ENCODE measurements at regions not wholly inside any gene's neighbourhood (a gene's known extent, or its start where the extent isn't known, plus 50 kb on each side); places are given as distances from the start of the nearest gene placed in this dataset.

DNA sequence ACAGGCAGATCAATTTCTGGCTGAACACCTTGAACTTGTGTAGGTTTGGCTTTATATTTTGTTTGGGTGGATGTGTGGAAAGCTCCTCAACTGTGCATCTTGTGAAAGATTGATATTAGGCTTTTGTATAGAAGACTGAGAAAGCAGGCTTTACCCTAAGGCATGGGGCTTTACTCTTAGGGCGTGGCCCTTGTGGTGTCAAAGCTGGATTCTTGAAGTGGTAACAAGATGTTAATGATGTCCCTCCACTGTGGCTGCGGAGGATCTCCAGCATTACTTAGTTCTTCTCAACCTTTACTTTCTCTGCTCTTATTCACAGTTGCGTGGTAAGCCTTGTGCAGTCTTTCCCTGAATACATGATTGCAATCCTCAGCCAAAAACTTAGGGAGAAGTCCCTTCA is 54.1 kb upstream of the HECTD2 start (continued):
- TF ChIP-seq, protein P1, sequence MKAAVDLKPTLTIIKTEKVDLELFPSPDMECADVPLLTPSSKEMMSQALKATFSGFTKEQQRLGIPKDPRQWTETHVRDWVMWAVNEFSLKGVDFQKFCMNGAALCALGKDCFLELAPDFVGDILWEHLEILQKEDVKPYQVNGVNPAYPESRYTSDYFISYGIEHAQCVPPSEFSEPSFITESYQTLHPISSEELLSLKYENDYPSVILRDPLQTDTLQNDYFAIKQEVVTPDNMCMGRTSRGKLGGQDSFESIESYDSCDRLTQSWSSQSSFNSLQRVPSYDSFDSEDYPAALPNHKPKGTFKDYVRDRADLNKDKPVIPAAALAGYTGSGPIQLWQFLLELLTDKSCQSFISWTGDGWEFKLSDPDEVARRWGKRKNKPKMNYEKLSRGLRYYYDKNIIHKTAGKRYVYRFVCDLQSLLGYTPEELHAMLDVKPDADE (IDR thresholded peaks at IDR 0.05) = no peak
- TF ChIP-seq STAT1 (IDR thresholded peaks at IDR 0.05; ENCODE audit: unreplicated experiment) (no peak), EZH2 (IDR thresholded peaks at IDR 0.05; ENCODE audit: low read depth, unreplicated experiment) (no peak), CREB1 (CRISPR knock-in tag; IDR thresholded peaks at IDR 0.05; ENCODE audit: low read depth) (no peak), POLR2AphosphoS5 (IDR thresholded peaks at IDR 0.05; ENCODE audit: low read depth) (no peak)

DNA sequence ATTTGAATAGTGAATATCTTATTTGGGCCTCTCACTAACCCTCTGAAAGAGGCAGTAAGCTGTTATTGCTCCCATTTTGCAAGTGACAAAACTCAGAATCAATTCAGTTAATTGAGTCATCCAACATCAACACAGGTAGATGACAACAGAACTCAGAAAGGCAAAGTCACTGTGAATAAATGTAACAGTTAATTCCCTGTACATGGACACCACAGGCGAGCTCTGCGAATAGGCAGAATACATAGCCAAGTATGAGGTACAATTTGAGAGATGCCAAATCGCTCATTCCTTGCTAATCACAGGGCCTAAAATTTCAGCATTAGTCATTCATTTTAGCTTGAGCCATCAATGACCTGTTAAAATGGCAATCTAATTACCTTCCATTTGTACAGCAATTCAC is 52.6 kb upstream of the HECTD2 start:
- no peaks in the 10 kb centered on the region for H4K20me1 ChIP-seq (replicated peaks; ENCODE audit: insufficient read depth)
- no peaks in the 10 kb centered on the region for H3F3A ChIP-seq (replicated peaks; ENCODE audit: low read depth)
- H3K4me1 ChIP-seq (ENCODE audit: insufficient read depth) = no peaks in the 10 kb centered on the region
- Mint-ChIP-seq H3K27ac (no peak overlapping the region), H3K36me3 (ENCODE audit: low read depth) (no peaks in the 10 kb centered on the region), H3K4me1 (no peaks in the 10 kb centered on the region), H3K27me3 (ENCODE audit: insufficient read depth, low read depth, poor library complexity) (no peaks in the 10 kb centered on the region), H3K9me3 (no peaks in the 10 kb centered on the region), H3K4me3 (no peak overlapping the region)
- no peak overlapping the region for H3K4me3 ChIP-seq
- ATAC-seq (no peak), DNase-seq (ENCODE audit: low spot score) (no peak)
- no peak overlapping the region for H3K4me2 ChIP-seq
- H3K27ac ChIP-seq (ENCODE audit: low read depth) = no peak overlapping the region
- no peak overlapping the region for H2AFZ ChIP-seq
- no peaks in the 10 kb centered on the region for H3K9me2 ChIP-seq (ENCODE audit: insufficient read depth)
- H3K79me2 ChIP-seq (replicated peaks; ENCODE audit: insufficient read depth) = no peaks in the 10 kb centered on the region
- H3K36me3 ChIP-seq (ENCODE audit: insufficient read depth) = no peaks in the 10 kb centered on the region
- H3K27me3 ChIP-seq (ENCODE audit: insufficient read depth) = no peaks in the 10 kb centered on the region
- TF ChIP-seq STAT1 (IDR thresholded peaks at IDR 0.05; ENCODE audit: unreplicated experiment) (no peak), ZNF114 (CRISPR knock-in tag; IDR thresholded peaks at IDR 0.05) (no peak), CTCF (conservative IDR thresholded peaks at IDR 0.05; ENCODE audit: low read depth in 2 of 2) (no peak), ZNF462 (CRISPR knock-in tag; IDR thresholded peaks at IDR 0.05) (no peak), EZH2 (IDR thresholded peaks at IDR 0.05; ENCODE audit: low read depth, unreplicated experiment) (no peak), REST (IDR thresholded peaks at IDR 0.05; ENCODE audit: unreplicated experiment) (no peak), POLR2AphosphoS5 (IDR thresholded peaks at IDR 0.05; ENCODE audit: low read depth) (no peak), NANOG (IDR thresholded peaks at IDR 0.05; ENCODE audit: borderline replicate concordance) (no peak), CREB1 (CRISPR knock-in tag; IDR thresholded peaks at IDR 0.05; ENCODE audit: low read depth) (no peak), ZNF331 (CRISPR knock-in tag; IDR thresholded peaks at IDR 0.05; ENCODE audit: low read depth) (no peak)
- TF ChIP-seq, protein P1 (IDR thresholded peaks at IDR 0.05) = no peak

Data from GM23338 (cell line).